CD14-positive monocyte (primary cell): ENCODE measurements at regions not wholly inside any gene's neighbourhood (a gene's known extent, or its start where the extent isn't known, plus 50 kb on each side); places are given as distances from the start of the nearest gene placed in this dataset.

Source experiments
- DNase-seq, 3 donors: peaks; one replicate each; pipeline ENCODE4 v3.0.0-alpha.2; 2011 to 2022
- H2AFZ ChIP-seq: 2 replicates; pipeline ENCODE4 v1.6.0; 2012; ENCODE audit warnings: mild to moderate bottlenecking, low read depth, low read length, inconsistent platforms; ENCODE audit not compliant: insufficient read depth, poor library complexity, severe bottlenecking
- H3K27ac ChIP-seq, 2 donors: 1 replicate in 1 of 2; 2 replicates in 1 of 2; pipeline ENCODE4 v1.5.1; 2012 to 2013; ENCODE audit warnings: low read length in 2 of 2, control low read depth in 1 of 2, inconsistent platforms in 1 of 2, low read depth in 1 of 2, mild to moderate bottlenecking in 1 of 2
- H3K27me3 ChIP-seq, 2 donors: one replicate each; pipeline versions ENCODE4 v1.6.0 to v1.6.1; 2011 to 2013; ENCODE audit warnings: low read length in 2 of 2; ENCODE audit not compliant: control insufficient read depth in 2 of 2, insufficient read depth in 2 of 2
- H3K36me3 ChIP-seq, 2 donors: replicated peaks in 1 of 2; 1 replicate in 1 of 2; 2 replicates in 1 of 2; pipeline versions ENCODE4 v1.5.1 to v1.6.1; 2012 to 2013; ENCODE audit warnings: low read length in 2 of 2, control low read depth in 1 of 2, inconsistent platforms in 1 of 2, mild to moderate bottlenecking in 1 of 2; ENCODE audit not compliant: insufficient read depth in 2 of 2, control insufficient read depth in 1 of 2
- H3K4me1 ChIP-seq, 2 donors: 1 replicate in 1 of 2; 2 replicates in 1 of 2; pipeline versions ENCODE4 v1.5.1 to v1.6.1; 2012 to 2013; ENCODE audit warnings: low read length in 2 of 2, control low read depth in 1 of 2, inconsistent platforms in 1 of 2, mild to moderate bottlenecking in 1 of 2, moderate library complexity in 1 of 2; ENCODE audit not compliant: insufficient read depth in 2 of 2, control insufficient read depth in 1 of 2
- H3K4me2 ChIP-seq: replicated peaks from 2 replicates; pipeline ENCODE3; 2012; ENCODE audit warnings: low read length, moderate library complexity, mild to moderate bottlenecking; ENCODE audit not compliant: poor library complexity, severe bottlenecking; ENCODE audit errors: extremely low read depth
- H3K4me3 ChIP-seq, 3 experiments: fragments of 200-600 bp in 1 of 3; sonication (generic) in 1 of 3; replicated peaks in 1 of 3; 1 replicate in 2 of 3; 2 replicates in 1 of 3; pipeline ENCODE4 v1.5.1; 2011 to 2013; ENCODE audit warnings: low read length in 3 of 3, mild to moderate bottlenecking in 3 of 3, control low read depth in 2 of 3, low read depth in 2 of 3, inconsistent platforms in 1 of 3, moderate library complexity in 1 of 3
- H3K79me2 ChIP-seq: 2 replicates; pipeline ENCODE4 v1.6.0; 2012; ENCODE audit warnings: mild to moderate bottlenecking, control low read depth, inconsistent platforms, low read length, moderate library complexity; ENCODE audit not compliant: insufficient read depth
- H3K9ac ChIP-seq: 2 replicates; pipeline ENCODE4 v1.6.0; 2017; ENCODE audit warnings: low read length, mild to moderate bottlenecking; ENCODE audit not compliant: insufficient read depth, poor library complexity, severe bottlenecking
- H3K9me3 ChIP-seq, 2 donors: replicated peaks in 1 of 2; 1 replicate in 1 of 2; 2 replicates in 1 of 2; pipeline versions ENCODE4 v1.5.1 to v1.6.1; 2012 to 2013; ENCODE audit warnings: low read length in 2 of 2, control low read depth in 1 of 2; ENCODE audit not compliant: control insufficient read depth in 1 of 2, insufficient read depth in 1 of 2
- H4K20me1 ChIP-seq: 2 replicates; pipeline ENCODE4 v1.6.0; 2012; ENCODE audit warnings: mild to moderate bottlenecking, low read length, control low read depth, moderate library complexity; ENCODE audit not compliant: insufficient read depth
- H3K27ac Mint-ChIP-seq, 7 donors: one replicate each; pipeline ENCODE4 v1.8.0; 2020; ENCODE audit warnings: mild to moderate bottlenecking in 7 of 7, mixed read lengths in 7 of 7, moderate library complexity in 6 of 7, inconsistent platforms in 2 of 7
- H3K27me3 Mint-ChIP-seq, 3 donors: one replicate each; pipeline ENCODE4 v1.8.0; 2021 to 2022; ENCODE audit warnings: low read depth in 3 of 3, mild to moderate bottlenecking in 3 of 3, mixed read lengths in 3 of 3, moderate library complexity in 3 of 3, inconsistent platforms in 1 of 3
- H3K36me3 Mint-ChIP-seq, 2 donors: one replicate each; pipeline ENCODE4 v1.8.0; 2020; ENCODE audit warnings: mixed read lengths in 2 of 2, inconsistent platforms in 1 of 2, mild to moderate bottlenecking in 1 of 2
- H3K4me1 Mint-ChIP-seq: one replicate; pipeline ENCODE4 v1.8.0; 2020; ENCODE audit warnings: mild to moderate bottlenecking, mixed read lengths
- H3K4me3 Mint-ChIP-seq, 2 donors: one replicate each; pipeline ENCODE4 v1.8.0; 2020; ENCODE audit warnings: mild to moderate bottlenecking in 2 of 2, mixed read lengths in 2 of 2, moderate library complexity in 1 of 2
- H3K9me3 Mint-ChIP-seq, 7 donors: one replicate each; pipeline ENCODE4 v1.8.0; 2020 to 2022; ENCODE audit warnings: mixed read lengths in 7 of 7, mild to moderate bottlenecking in 6 of 7, moderate library complexity in 6 of 7, inconsistent platforms in 2 of 7
- WGBS: methylation state at CpG from one replicate; pipeline ENCODE4 v1.1.5; 2013; ENCODE audit warnings: missing lambda C conversion rate; ENCODE audit not compliant: insufficient coverage; 5-methylcytosine and 5-hydroxymethylcytosine counted together
- intact Hi-C, 2 donors: fragments of 100-400 bp; cut with micrococcal nuclease; formaldehyde crosslinking; loops; one replicate each; pipeline versions ENCODE4 v1.15.0 to v1.15.1; 2023
- TF ChIP-seq, protein P1 (sequence below): fragments of 200-600 bp; IDR thresholded peaks from one replicate; pipeline ENCODE4 v1.8.0; 2022; ENCODE audit warnings: antibody characterized with exemption, mild to moderate bottlenecking

GRCh38 chr14:100413699-100414098 is 90.6 kb downstream of the SLC25A47 start:
- Histone ChIP-seq H3K27me3 (no peaks in the 10 kb centered on the region), H3K4me1 (peaks cover 5% of the 10 kb centered on the region in 2 donors), H3K9me3 (no peaks in the 10 kb centered on the region), H3K4me2 (no peak overlapping the region), H3K4me3 (no peak overlapping the region), H4K20me1 (no peaks in the 10 kb centered on the region), H3K27ac (no peak overlapping the region), H2AFZ (no peak overlapping the region), H3K9ac (no peak overlapping the region), H3K79me2 (no peaks in the 10 kb centered on the region), H3K36me3 (no peaks in the 10 kb centered on the region)
- Mint-ChIP-seq H3K27ac (no peak overlapping the region), H3K36me3 (peaks cover 3 to 5% of the 10 kb centered on the region in 2 donors), H3K4me3 (no peak overlapping the region), H3K27me3 (peaks cover 0 to 1% (median 0%) of the 10 kb centered on the region in 3 donors), H3K9me3 (peaks cover 0 to 2% (median 0%) of the 10 kb centered on the region in 7 donors), H3K4me1 (peaks cover 13% of the 10 kb centered on the region)
- 100% methylated on average over 1 of the region's 7 CpGs for WGBS
- no peak for DNase-seq
- intact Hi-C loops, result no loop called here
- TF ChIP-seq, protein P1, sequence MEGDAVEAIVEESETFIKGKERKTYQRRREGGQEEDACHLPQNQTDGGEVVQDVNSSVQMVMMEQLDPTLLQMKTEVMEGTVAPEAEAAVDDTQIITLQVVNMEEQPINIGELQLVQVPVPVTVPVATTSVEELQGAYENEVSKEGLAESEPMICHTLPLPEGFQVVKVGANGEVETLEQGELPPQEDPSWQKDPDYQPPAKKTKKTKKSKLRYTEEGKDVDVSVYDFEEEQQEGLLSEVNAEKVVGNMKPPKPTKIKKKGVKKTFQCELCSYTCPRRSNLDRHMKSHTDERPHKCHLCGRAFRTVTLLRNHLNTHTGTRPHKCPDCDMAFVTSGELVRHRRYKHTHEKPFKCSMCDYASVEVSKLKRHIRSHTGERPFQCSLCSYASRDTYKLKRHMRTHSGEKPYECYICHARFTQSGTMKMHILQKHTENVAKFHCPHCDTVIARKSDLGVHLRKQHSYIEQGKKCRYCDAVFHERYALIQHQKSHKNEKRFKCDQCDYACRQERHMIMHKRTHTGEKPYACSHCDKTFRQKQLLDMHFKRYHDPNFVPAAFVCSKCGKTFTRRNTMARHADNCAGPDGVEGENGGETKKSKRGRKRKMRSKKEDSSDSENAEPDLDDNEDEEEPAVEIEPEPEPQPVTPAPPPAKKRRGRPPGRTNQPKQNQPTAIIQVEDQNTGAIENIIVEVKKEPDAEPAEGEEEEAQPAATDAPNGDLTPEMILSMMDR, result no peak

DNA sequence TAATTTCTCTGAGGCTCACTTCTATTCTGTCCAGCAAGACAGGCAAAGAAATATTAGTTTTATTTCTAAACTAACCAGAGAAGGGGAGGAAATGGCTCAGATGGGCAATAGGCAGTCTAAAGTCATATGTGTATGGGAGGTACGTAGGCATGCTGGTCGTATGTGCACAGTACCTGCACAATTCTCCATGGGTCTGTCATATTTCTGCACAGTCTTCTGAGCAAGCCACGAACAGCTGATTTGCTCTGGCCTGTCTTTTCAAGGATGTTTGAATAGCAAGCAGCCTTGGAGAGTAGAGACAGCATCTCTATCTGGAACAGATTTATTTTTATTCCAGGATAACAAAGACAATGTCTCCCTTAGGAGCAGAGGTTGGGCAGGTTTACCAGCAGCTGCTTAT is 92.1 kb downstream of the SLC25A47 start:
- Histone ChIP-seq H4K20me1 (peaks cover 5% of the 10 kb centered on the region), H2AFZ (no peak overlapping the region), H3K9me3 (no peaks in the 10 kb centered on the region), H3K27me3 (no peaks in the 10 kb centered on the region), H3K4me3 (no peak overlapping the region), H3K4me1 (no peaks in the 10 kb centered on the region), H3K27ac (no peak overlapping the region), H3K4me2 (no peak overlapping the region), H3K36me3 (no peaks in the 10 kb centered on the region), H3K9ac (no peak overlapping the region), H3K79me2 (no peaks in the 10 kb centered on the region)
- Mint-ChIP-seq H3K27ac (peak overlapping the region in 3 of 7 donors; percentile 0 to 18 (median 6)), H3K36me3 (peaks cover 3 to 5% of the 10 kb centered on the region in 2 donors), H3K4me1 (peaks cover 3% of the 10 kb centered on the region), H3K4me3 (no peak overlapping the region), H3K27me3 (peaks cover 0 to 1% (median 0%) of the 10 kb centered on the region in 3 donors), H3K9me3 (peaks cover 0 to 2% (median 0%) of the 10 kb centered on the region in 7 donors)
- WGBS, result 96% methylated on average over 2 of the region's 3 CpGs
- no peak for DNase-seq
- TF ChIP-seq, protein P1, result no peak
- intact Hi-C loops, result no loop called here
